BLaER1 (cell line): ENCODE measurements at regions not wholly inside any gene's neighbourhood (a gene's known extent, or its start where the extent isn't known, plus 50 kb on each side); places are given as distances from the start of the nearest gene placed in this dataset.

Experiments used
- H3K27ac ChIP-seq: shearing (Covaris generic); formaldehyde crosslinking; 2 replicates; pipeline ENCODE4 v1.8.1; 2022
- H3K27me3 ChIP-seq: shearing (Covaris generic); formaldehyde crosslinking; 2 replicates; pipeline ENCODE4 v1.8.1; 2022
- H3K36me3 ChIP-seq: shearing (Covaris generic); formaldehyde crosslinking; 2 replicates; pipeline ENCODE4 v1.8.1; 2022
- H3K4me1 ChIP-seq: shearing (Covaris generic); formaldehyde crosslinking; 2 replicates; pipeline ENCODE4 v1.8.1; 2022
- H3K4me2 ChIP-seq: shearing (Covaris generic); formaldehyde crosslinking; 2 replicates; pipeline ENCODE4 v1.8.1; 2022
- H3K4me3 ChIP-seq: shearing (Covaris generic); formaldehyde crosslinking; 2 replicates; pipeline ENCODE4 v1.8.1; 2022
- H3K9ac ChIP-seq: shearing (Covaris generic); formaldehyde crosslinking; 2 replicates; pipeline ENCODE4 v1.8.1; 2022
- H3K9me3 ChIP-seq: shearing (Covaris generic); formaldehyde crosslinking; 2 replicates; pipeline ENCODE4 v1.8.1; 2022
- H4K20me1 ChIP-seq: shearing (Covaris generic); formaldehyde crosslinking; 2 replicates; pipeline ENCODE4 v1.8.1; 2022
- Cebpa-rat ChIP-seq: shearing (Covaris generic); IDR thresholded peaks from 2 replicates; pipeline ENCODE4 v1.8.1; 2022

DNA sequence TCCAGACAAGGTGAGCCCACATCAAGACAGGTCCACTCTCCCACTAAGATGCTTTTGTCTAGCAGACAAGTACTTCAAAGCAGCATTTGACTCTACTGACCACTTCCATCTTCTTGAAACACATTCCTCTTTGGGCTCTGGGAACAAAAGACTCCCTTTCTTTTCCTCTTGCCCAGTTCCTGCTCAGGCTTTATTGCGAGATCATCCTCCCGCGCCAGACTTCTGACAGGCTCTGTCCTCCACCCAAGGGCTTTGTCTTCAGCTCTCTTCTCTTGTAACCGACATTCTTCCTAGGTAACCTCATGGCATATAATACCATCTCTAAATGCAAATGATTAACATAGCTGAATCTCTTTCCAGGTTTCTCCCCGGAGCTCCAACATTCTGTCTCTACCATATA is 85.8 kb downstream of the NUDT12 start:
- no peaks in the 10 kb centered on the region for H3K27me3 ChIP-seq
- H3K9me3 ChIP-seq = no peaks in the 10 kb centered on the region
- TF ChIP-seq Cebpa-rat = no peak
- H4K20me1 ChIP-seq = no peaks in the 10 kb centered on the region
- H3K36me3 ChIP-seq = no peaks in the 10 kb centered on the region
- no peak overlapping the region for H3K4me2 ChIP-seq
- H3K9ac ChIP-seq = no peak overlapping the region
- no peak overlapping the region for H3K27ac ChIP-seq
- no peak overlapping the region for H3K4me3 ChIP-seq
- no peaks in the 10 kb centered on the region for H3K4me1 ChIP-seq

DNA sequence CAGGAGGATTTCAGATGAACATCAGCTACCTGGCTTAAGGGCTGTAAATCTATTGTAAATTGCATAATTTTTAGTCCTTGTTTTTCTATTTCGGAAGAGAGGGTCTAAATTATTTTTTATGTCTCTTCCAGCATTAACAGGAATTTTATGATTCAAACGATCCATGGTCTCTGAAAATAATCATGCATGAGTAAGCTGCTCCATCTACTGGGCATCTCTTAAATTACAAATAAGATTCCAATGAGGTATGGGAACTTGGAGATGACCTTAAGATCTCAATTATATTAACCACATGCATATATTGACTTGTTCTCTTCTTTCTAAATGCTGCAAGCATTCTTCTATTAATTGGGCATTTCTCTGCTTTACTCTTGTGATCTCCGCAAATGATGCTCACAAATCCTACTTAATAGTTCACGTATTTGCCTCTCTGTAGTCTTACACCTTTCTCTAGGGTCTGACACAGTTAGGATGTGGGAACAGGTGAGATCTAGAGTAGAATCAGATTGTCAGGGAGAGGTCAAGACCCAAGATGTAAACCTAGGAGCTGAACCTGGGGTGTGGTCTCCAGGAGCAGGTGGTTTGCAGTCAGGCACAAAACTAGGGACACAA is 86.9 kb downstream of the NUDT12 start:
- H4K20me1 ChIP-seq = no peaks in the 10 kb centered on the region
- no peaks in the 10 kb centered on the region for H3K4me1 ChIP-seq
- no peaks in the 10 kb centered on the region for H3K9me3 ChIP-seq
- no peaks in the 10 kb centered on the region for H3K36me3 ChIP-seq
- TF ChIP-seq Cebpa-rat = no peak
- H3K27me3 ChIP-seq = no peaks in the 10 kb centered on the region
- H3K9ac ChIP-seq = no peak overlapping the region
- no peak overlapping the region for H3K4me3 ChIP-seq
- H3K4me2 ChIP-seq = no peak overlapping the region
- no peak overlapping the region for H3K27ac ChIP-seq

- Histone ChIP-seq H4K20me1 (no peaks in the 10 kb centered on the region), H3K9ac (no peak overlapping the region), H3K9me3 (no peaks in the 10 kb centered on the region), H3K4me3 (no peak overlapping the region), H3K36me3 (no peaks in the 10 kb centered on the region), H3K4me1 (no peaks in the 10 kb centered on the region), H3K27me3 (no peaks in the 10 kb centered on the region), H3K4me2 (no peak overlapping the region), H3K27ac (no peak overlapping the region)
- no peak for TF ChIP-seq Cebpa-rat
Observed at GRCh38 chr5:103474677-103475076, 87.9 kb downstream of the NUDT12 start.

DNA sequence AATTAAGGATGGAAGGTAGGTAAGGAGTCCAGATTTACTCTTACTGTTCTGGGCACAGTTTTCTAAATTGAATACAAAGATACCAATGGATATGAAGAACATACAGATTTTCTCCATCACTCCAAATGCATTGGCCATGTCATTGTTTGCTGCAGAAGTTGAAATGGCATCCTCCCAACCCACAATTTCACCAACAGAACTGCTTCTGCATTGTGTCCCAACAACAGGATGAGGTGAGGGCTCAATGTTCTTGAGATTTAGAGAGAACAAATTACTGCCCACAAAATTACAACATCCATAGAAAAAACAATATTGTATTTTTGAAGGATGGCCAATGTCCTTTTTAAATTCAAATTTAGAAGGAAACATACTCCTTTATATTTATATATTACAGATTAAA is 88.9 kb downstream of the NUDT12 start:
- H3K27me3 ChIP-seq = no peaks in the 10 kb centered on the region
- H3K9me3 ChIP-seq = no peaks in the 10 kb centered on the region
- H3K9ac ChIP-seq = no peak overlapping the region
- H4K20me1 ChIP-seq = no peaks in the 10 kb centered on the region
- H3K4me3 ChIP-seq = no peak overlapping the region
- no peak for TF ChIP-seq Cebpa-rat
- H3K27ac ChIP-seq = no peak overlapping the region
- no peaks in the 10 kb centered on the region for H3K36me3 ChIP-seq
- H3K4me1 ChIP-seq = no peaks in the 10 kb centered on the region
- no peak overlapping the region for H3K4me2 ChIP-seq

- no peaks in the 10 kb centered on the region for H3K4me1 ChIP-seq
- no peaks in the 10 kb centered on the region for H4K20me1 ChIP-seq
- H3K4me2 ChIP-seq = no peak overlapping the region
- H3K36me3 ChIP-seq = no peaks in the 10 kb centered on the region
- no peak overlapping the region for H3K9ac ChIP-seq
- H3K4me3 ChIP-seq = no peak overlapping the region
- H3K9me3 ChIP-seq = no peaks in the 10 kb centered on the region
- no peak overlapping the region for H3K27ac ChIP-seq
- no peaks in the 10 kb centered on the region for H3K27me3 ChIP-seq
- TF ChIP-seq Cebpa-rat = no peak
Observed at GRCh38 chr5:103472830-103473229, 89.8 kb downstream of the NUDT12 start.

DNA sequence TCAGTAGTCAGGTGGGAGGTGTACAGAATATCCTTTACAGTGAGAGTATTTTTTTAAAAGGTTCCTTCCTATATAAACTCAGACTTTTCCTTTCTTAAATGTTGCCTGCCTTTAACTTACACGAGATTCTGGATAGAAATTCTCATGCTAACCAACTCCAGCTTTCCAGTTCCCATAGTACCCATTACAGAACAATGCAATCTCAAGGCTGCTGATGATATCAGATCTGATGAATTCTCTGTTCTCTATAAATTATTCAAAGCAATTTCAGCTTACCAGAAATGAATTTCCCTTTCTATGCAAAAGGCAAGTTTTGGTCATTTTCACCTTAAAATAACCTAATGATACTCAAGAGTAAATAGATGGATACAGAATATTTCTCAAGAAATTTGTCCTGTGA is 90.3 kb downstream of the NUDT12 start:
- no peak overlapping the region for H3K4me2 ChIP-seq
- H3K27me3 ChIP-seq = no peaks in the 10 kb centered on the region
- TF ChIP-seq Cebpa-rat = no peak
- H3K9me3 ChIP-seq = no peaks in the 10 kb centered on the region
- H3K27ac ChIP-seq = no peak overlapping the region
- H3K36me3 ChIP-seq = no peaks in the 10 kb centered on the region
- H3K4me3 ChIP-seq = no peak overlapping the region
- no peaks in the 10 kb centered on the region for H3K4me1 ChIP-seq
- no peak overlapping the region for H3K9ac ChIP-seq
- no peaks in the 10 kb centered on the region for H4K20me1 ChIP-seq

- H3K9me3 ChIP-seq = no peaks in the 10 kb centered on the region
- TF ChIP-seq Cebpa-rat = no peak
- no peaks in the 10 kb centered on the region for H3K27me3 ChIP-seq
- no peak overlapping the region for H3K9ac ChIP-seq
- no peaks in the 10 kb centered on the region for H3K36me3 ChIP-seq
- no peak overlapping the region for H3K4me2 ChIP-seq
- no peak overlapping the region for H3K27ac ChIP-seq
- no peaks in the 10 kb centered on the region for H4K20me1 ChIP-seq
- H3K4me3 ChIP-seq = no peak overlapping the region
- no peaks in the 10 kb centered on the region for H3K4me1 ChIP-seq
Observed at GRCh38 chr5:103469288-103470040, 93.1 kb downstream of the NUDT12 start.

- Histone ChIP-seq H3K36me3 (no peaks in the 10 kb centered on the region), H3K9ac (no peak overlapping the region), H4K20me1 (no peaks in the 10 kb centered on the region), H3K4me2 (no peak overlapping the region), H3K27ac (no peak overlapping the region), H3K4me1 (no peaks in the 10 kb centered on the region), H3K4me3 (no peak overlapping the region), H3K9me3 (no peaks in the 10 kb centered on the region), H3K27me3 (no peaks in the 10 kb centered on the region)
- TF ChIP-seq Cebpa-rat = no peak
Observed at GRCh38 chr5:103467831-103468230, 94.8 kb downstream of the NUDT12 start.

- Histone ChIP-seq H3K9ac (no peak overlapping the region), H3K4me3 (no peak overlapping the region), H3K4me1 (no peaks in the 10 kb centered on the region), H4K20me1 (no peaks in the 10 kb centered on the region), H3K4me2 (no peak overlapping the region), H3K27me3 (no peaks in the 10 kb centered on the region), H3K36me3 (no peaks in the 10 kb centered on the region), H3K27ac (no peak overlapping the region), H3K9me3 (no peaks in the 10 kb centered on the region)
- TF ChIP-seq Cebpa-rat = no peak
Observed at GRCh38 chr5:103466495-103466894, 96.1 kb downstream of the NUDT12 start.

DNA sequence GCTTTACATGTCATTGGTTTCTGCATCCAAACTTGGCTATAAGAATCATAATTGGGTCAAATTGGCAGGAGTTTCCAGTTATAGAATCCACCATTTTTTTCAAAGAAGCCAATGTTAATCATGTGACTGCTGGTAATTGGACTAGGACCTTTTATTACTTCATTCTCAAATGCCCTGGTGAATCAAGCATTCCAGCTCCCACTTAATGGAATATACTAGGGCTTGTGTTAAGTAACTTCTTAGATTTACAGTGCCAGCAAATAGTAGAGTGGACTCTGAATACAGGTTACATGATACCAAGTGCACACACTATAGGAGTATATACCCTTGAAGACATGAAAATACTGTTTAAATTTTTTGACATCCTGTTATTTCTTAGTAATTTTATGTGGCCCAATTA is 96.7 kb downstream of the NUDT12 start:
- no peaks in the 10 kb centered on the region for H4K20me1 ChIP-seq
- H3K9me3 ChIP-seq = no peaks in the 10 kb centered on the region
- no peak overlapping the region for H3K27ac ChIP-seq
- H3K27me3 ChIP-seq = no peaks in the 10 kb centered on the region
- no peak overlapping the region for H3K4me3 ChIP-seq
- H3K4me2 ChIP-seq = no peak overlapping the region
- no peaks in the 10 kb centered on the region for H3K36me3 ChIP-seq
- H3K9ac ChIP-seq = no peak overlapping the region
- no peaks in the 10 kb centered on the region for H3K4me1 ChIP-seq
- no peak for TF ChIP-seq Cebpa-rat
